CD14-positive monocyte (primary cell): ENCODE measurements at regions not wholly inside any gene's neighbourhood (a gene's known extent, or its start where the extent isn't known, plus 50 kb on each side); places are given as distances from the start of the nearest gene placed in this dataset.

Source experiments
- DNase-seq, 3 donors: peaks; one replicate each; pipeline ENCODE4 v3.0.0-alpha.2; 2011 to 2022
- H2AFZ ChIP-seq: 2 replicates; pipeline ENCODE4 v1.6.0; 2012; ENCODE audit warnings: mild to moderate bottlenecking, low read depth, low read length, inconsistent platforms; ENCODE audit not compliant: insufficient read depth, poor library complexity, severe bottlenecking
- H3K27ac ChIP-seq, 2 donors: 1 replicate in 1 of 2; 2 replicates in 1 of 2; pipeline ENCODE4 v1.5.1; 2012 to 2013; ENCODE audit warnings: low read length in 2 of 2, control low read depth in 1 of 2, inconsistent platforms in 1 of 2, low read depth in 1 of 2, mild to moderate bottlenecking in 1 of 2
- H3K27me3 ChIP-seq, 2 donors: one replicate each; pipeline versions ENCODE4 v1.6.0 to v1.6.1; 2011 to 2013; ENCODE audit warnings: low read length in 2 of 2; ENCODE audit not compliant: control insufficient read depth in 2 of 2, insufficient read depth in 2 of 2
- H3K36me3 ChIP-seq, 2 donors: replicated peaks in 1 of 2; 1 replicate in 1 of 2; 2 replicates in 1 of 2; pipeline versions ENCODE4 v1.5.1 to v1.6.1; 2012 to 2013; ENCODE audit warnings: low read length in 2 of 2, control low read depth in 1 of 2, inconsistent platforms in 1 of 2, mild to moderate bottlenecking in 1 of 2; ENCODE audit not compliant: insufficient read depth in 2 of 2, control insufficient read depth in 1 of 2
- H3K4me1 ChIP-seq, 2 donors: 1 replicate in 1 of 2; 2 replicates in 1 of 2; pipeline versions ENCODE4 v1.5.1 to v1.6.1; 2012 to 2013; ENCODE audit warnings: low read length in 2 of 2, control low read depth in 1 of 2, inconsistent platforms in 1 of 2, mild to moderate bottlenecking in 1 of 2, moderate library complexity in 1 of 2; ENCODE audit not compliant: insufficient read depth in 2 of 2, control insufficient read depth in 1 of 2
- H3K4me2 ChIP-seq: replicated peaks from 2 replicates; pipeline ENCODE3; 2012; ENCODE audit warnings: low read length, moderate library complexity, mild to moderate bottlenecking; ENCODE audit not compliant: poor library complexity, severe bottlenecking; ENCODE audit errors: extremely low read depth
- H3K4me3 ChIP-seq, 3 experiments: fragments of 200-600 bp in 1 of 3; sonication (generic) in 1 of 3; replicated peaks in 1 of 3; 1 replicate in 2 of 3; 2 replicates in 1 of 3; pipeline ENCODE4 v1.5.1; 2011 to 2013; ENCODE audit warnings: low read length in 3 of 3, mild to moderate bottlenecking in 3 of 3, control low read depth in 2 of 3, low read depth in 2 of 3, inconsistent platforms in 1 of 3, moderate library complexity in 1 of 3
- H3K79me2 ChIP-seq: 2 replicates; pipeline ENCODE4 v1.6.0; 2012; ENCODE audit warnings: mild to moderate bottlenecking, control low read depth, inconsistent platforms, low read length, moderate library complexity; ENCODE audit not compliant: insufficient read depth
- H3K9ac ChIP-seq: 2 replicates; pipeline ENCODE4 v1.6.0; 2017; ENCODE audit warnings: low read length, mild to moderate bottlenecking; ENCODE audit not compliant: insufficient read depth, poor library complexity, severe bottlenecking
- H3K9me3 ChIP-seq, 2 donors: replicated peaks in 1 of 2; 1 replicate in 1 of 2; 2 replicates in 1 of 2; pipeline versions ENCODE4 v1.5.1 to v1.6.1; 2012 to 2013; ENCODE audit warnings: low read length in 2 of 2, control low read depth in 1 of 2; ENCODE audit not compliant: control insufficient read depth in 1 of 2, insufficient read depth in 1 of 2
- H4K20me1 ChIP-seq: 2 replicates; pipeline ENCODE4 v1.6.0; 2012; ENCODE audit warnings: mild to moderate bottlenecking, low read length, control low read depth, moderate library complexity; ENCODE audit not compliant: insufficient read depth
- H3K27ac Mint-ChIP-seq, 7 donors: one replicate each; pipeline ENCODE4 v1.8.0; 2020; ENCODE audit warnings: mild to moderate bottlenecking in 7 of 7, mixed read lengths in 7 of 7, moderate library complexity in 6 of 7, inconsistent platforms in 2 of 7
- H3K27me3 Mint-ChIP-seq, 3 donors: one replicate each; pipeline ENCODE4 v1.8.0; 2021 to 2022; ENCODE audit warnings: low read depth in 3 of 3, mild to moderate bottlenecking in 3 of 3, mixed read lengths in 3 of 3, moderate library complexity in 3 of 3, inconsistent platforms in 1 of 3
- H3K36me3 Mint-ChIP-seq, 2 donors: one replicate each; pipeline ENCODE4 v1.8.0; 2020; ENCODE audit warnings: mixed read lengths in 2 of 2, inconsistent platforms in 1 of 2, mild to moderate bottlenecking in 1 of 2
- H3K4me1 Mint-ChIP-seq: one replicate; pipeline ENCODE4 v1.8.0; 2020; ENCODE audit warnings: mild to moderate bottlenecking, mixed read lengths
- H3K4me3 Mint-ChIP-seq, 2 donors: one replicate each; pipeline ENCODE4 v1.8.0; 2020; ENCODE audit warnings: mild to moderate bottlenecking in 2 of 2, mixed read lengths in 2 of 2, moderate library complexity in 1 of 2
- H3K9me3 Mint-ChIP-seq, 7 donors: one replicate each; pipeline ENCODE4 v1.8.0; 2020 to 2022; ENCODE audit warnings: mixed read lengths in 7 of 7, mild to moderate bottlenecking in 6 of 7, moderate library complexity in 6 of 7, inconsistent platforms in 2 of 7
- CTCF ChIP-seq: fragments of 200-600 bp; IDR thresholded peaks from one replicate; pipeline ENCODE4 v1.8.0; 2022; ENCODE audit warnings: antibody characterized with exemption, mild to moderate bottlenecking
- WGBS: methylation state at CpG from one replicate; pipeline ENCODE4 v1.1.5; 2013; ENCODE audit warnings: missing lambda C conversion rate; ENCODE audit not compliant: insufficient coverage; 5-methylcytosine and 5-hydroxymethylcytosine counted together
- intact Hi-C, 2 donors: fragments of 100-400 bp; cut with micrococcal nuclease; formaldehyde crosslinking; loops; one replicate each; pipeline versions ENCODE4 v1.15.0 to v1.15.1; 2023

- Histone ChIP-seq H3K36me3 (no peaks in the 10 kb centered on the region), H3K79me2 (no peaks in the 10 kb centered on the region), H3K27me3 (no peaks in the 10 kb centered on the region), H3K9me3 (no peaks in the 10 kb centered on the region), H3K4me3 (no peak overlapping the region), H4K20me1 (no peaks in the 10 kb centered on the region), H3K4me1 (no peaks in the 10 kb centered on the region), H2AFZ (no peak overlapping the region), H3K4me2 (no peak overlapping the region), H3K9ac (no peak overlapping the region), H3K27ac (no peak overlapping the region)
- H3K9me3 Mint-ChIP-seq = peaks cover 0 to 2% (median 1%) of the 10 kb centered on the region in 7 donors
- no peaks in the 10 kb centered on the region for H3K27me3 Mint-ChIP-seq
- no peaks in the 10 kb centered on the region for H3K36me3 Mint-ChIP-seq
- DNase-seq = no peak
- H3K4me1 Mint-ChIP-seq = no peaks in the 10 kb centered on the region
- intact Hi-C loops = no loop called here
- no peak overlapping the region for H3K4me3 Mint-ChIP-seq
- TF ChIP-seq CTCF = no peak
- no peak overlapping the region for H3K27ac Mint-ChIP-seq
Observed at GRCh38 chr11:80860632-80861031, 1419.8 kb upstream of the TENM4 start.

DNA sequence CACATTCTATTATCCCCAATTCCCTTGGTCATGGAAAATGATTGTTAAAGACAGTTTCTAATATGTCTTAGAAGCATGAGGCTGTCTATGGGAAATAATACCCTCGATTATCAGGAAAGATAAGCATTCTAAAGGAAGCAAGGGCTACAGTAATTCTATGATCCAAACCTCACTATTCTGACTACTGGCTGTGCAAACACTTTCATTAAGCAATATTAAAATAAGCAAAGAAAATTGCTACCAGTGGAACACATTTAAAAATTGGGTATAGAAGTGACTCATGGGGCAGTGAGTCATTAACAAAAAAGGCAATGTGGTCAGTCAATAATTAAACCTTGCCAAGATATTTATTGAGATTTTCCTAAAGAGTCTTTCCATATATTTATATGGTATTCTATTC is 1415.2 kb upstream of the TENM4 start:
- TF ChIP-seq CTCF = no peak

More for the DNA sequence above, 1415.2 kb upstream of the TENM4 start:
- no peaks in the 10 kb centered on the region for H3K4me1 ChIP-seq
- H3K27me3 ChIP-seq = no peaks in the 10 kb centered on the region
- H3K79me2 ChIP-seq = no peaks in the 10 kb centered on the region
- H3K4me1 Mint-ChIP-seq = no peaks in the 10 kb centered on the region
- H2AFZ ChIP-seq = no peak overlapping the region
- H3K4me3 Mint-ChIP-seq = no peak overlapping the region
- intact Hi-C loops = no loop called here
- no peak overlapping the region for H3K9ac ChIP-seq
- H3K36me3 ChIP-seq = no peaks in the 10 kb centered on the region
- DNase-seq = no peak
- WGBS = no CpG with 5 or more reads among the region's 1 CpG
- no peaks in the 10 kb centered on the region for H3K27me3 Mint-ChIP-seq
- no peaks in the 10 kb centered on the region for H3K36me3 Mint-ChIP-seq
- no peak overlapping the region for H3K27ac ChIP-seq
- no peaks in the 10 kb centered on the region for H3K9me3 ChIP-seq
- H3K4me3 ChIP-seq = no peak overlapping the region
- H4K20me1 ChIP-seq = no peaks in the 10 kb centered on the region
- peaks cover 0 to 3% (median 0%) of the 10 kb centered on the region in 7 donors for H3K9me3 Mint-ChIP-seq
- H3K4me2 ChIP-seq = no peak overlapping the region
- H3K27ac Mint-ChIP-seq = no peak overlapping the region
